ENCODE measurements at regions not wholly inside any gene's neighbourhood (a gene's known extent, or its start where the extent isn't known, plus 50 kb on each side); places are given as distances from the start of the nearest gene placed in this dataset.

- Histone ChIP-seq H3K36me3 (ENCODE audit: low read length) (no peaks in the 10 kb centered on the region), H3F3A (ENCODE audit: insufficient read depth) (no peaks in the 10 kb centered on the region), H3K79me2 (ENCODE audit: insufficient read depth, low read length) (no peaks in the 10 kb centered on the region), H4K20me1 (ENCODE audit: low read depth, low read length) (no peaks in the 10 kb centered on the region), H2AFZ (ENCODE audit: low read depth, low read length, severe bottlenecking) (no peak overlapping the region), H3K27ac (ENCODE audit: low read depth, low read length) (no peak overlapping the region), H3K9ac (ENCODE audit: low read length) (no peak overlapping the region), H3K9me3 (ENCODE audit: insufficient read depth, low read length) (no peaks in the 10 kb centered on the region), H3K9me2 (replicated peaks; ENCODE audit: insufficient read depth, low read length) (no peaks in the 10 kb centered on the region), H3K27me3 (ENCODE audit: low read length) (no peaks in the 10 kb centered on the region), H3K4me3 (ENCODE audit: insufficient read depth, low read length, poor library complexity, severe bottlenecking) (no peak overlapping the region), H3K4me2 (ENCODE audit: low read depth, low read length, poor library complexity, severe bottlenecking) (no peak overlapping the region)
- TF ChIP-seq EZH2phosphoT487 (conservative IDR thresholded peaks at IDR 0.05; ENCODE audit: low read length) = no peak
- TF ChIP-seq, protein P1, sequence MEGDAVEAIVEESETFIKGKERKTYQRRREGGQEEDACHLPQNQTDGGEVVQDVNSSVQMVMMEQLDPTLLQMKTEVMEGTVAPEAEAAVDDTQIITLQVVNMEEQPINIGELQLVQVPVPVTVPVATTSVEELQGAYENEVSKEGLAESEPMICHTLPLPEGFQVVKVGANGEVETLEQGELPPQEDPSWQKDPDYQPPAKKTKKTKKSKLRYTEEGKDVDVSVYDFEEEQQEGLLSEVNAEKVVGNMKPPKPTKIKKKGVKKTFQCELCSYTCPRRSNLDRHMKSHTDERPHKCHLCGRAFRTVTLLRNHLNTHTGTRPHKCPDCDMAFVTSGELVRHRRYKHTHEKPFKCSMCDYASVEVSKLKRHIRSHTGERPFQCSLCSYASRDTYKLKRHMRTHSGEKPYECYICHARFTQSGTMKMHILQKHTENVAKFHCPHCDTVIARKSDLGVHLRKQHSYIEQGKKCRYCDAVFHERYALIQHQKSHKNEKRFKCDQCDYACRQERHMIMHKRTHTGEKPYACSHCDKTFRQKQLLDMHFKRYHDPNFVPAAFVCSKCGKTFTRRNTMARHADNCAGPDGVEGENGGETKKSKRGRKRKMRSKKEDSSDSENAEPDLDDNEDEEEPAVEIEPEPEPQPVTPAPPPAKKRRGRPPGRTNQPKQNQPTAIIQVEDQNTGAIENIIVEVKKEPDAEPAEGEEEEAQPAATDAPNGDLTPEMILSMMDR (IDR thresholded peaks at IDR 0.05; ENCODE audit: insufficient read depth, low read length, poor library complexity, severe bottlenecking) = no peak
Observed at GRCh38 chr6:47407300-47408281, 70.0 kb upstream of the CD2AP start.

DNA sequence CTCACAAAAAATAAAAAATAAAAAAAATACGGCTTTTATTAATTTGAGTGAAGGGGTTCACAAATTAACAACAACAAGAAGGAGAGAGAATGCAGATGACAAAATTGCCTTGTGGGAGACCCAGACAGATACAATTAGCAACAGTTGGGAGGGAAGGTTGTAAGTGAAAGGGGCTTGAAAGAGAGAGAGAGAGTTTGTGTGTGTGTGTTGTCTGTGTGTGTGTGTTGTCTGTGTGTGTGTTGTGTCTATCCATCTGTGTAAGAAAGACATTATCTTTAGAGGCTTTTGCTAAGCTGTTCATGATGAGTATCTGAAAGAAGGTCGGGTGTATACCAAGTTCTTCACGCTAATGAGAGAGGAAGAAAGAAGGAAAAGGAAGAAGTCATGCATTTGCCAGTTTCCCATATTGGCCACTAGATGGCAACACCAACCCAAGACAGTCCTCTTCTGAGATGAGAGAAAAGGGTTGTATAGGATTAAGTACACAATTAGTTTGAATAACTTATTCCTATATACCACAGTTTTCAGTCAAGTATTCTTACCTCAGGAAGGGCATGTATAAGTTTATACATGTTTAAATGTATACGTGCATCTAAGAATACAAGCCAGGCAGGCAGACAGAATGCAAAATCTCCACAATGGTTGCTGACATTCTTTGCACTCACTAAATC is 63.7 kb upstream of the CD2AP start:
- Histone ChIP-seq H3K9ac (ENCODE audit: low read length) (peak overlapping the region; percentile 12; the same call in 1 of the 2 replicates), H2AFZ (ENCODE audit: low read depth, low read length, severe bottlenecking) (peak overlapping the region; percentile 21), H3K79me2 (ENCODE audit: insufficient read depth, low read length) (no peaks in the 10 kb centered on the region), H3K9me2 (replicated peaks; ENCODE audit: insufficient read depth, low read length) (no peaks in the 10 kb centered on the region), H3K36me3 (ENCODE audit: low read length) (no peaks in the 10 kb centered on the region), H4K20me1 (ENCODE audit: low read depth, low read length) (no peaks in the 10 kb centered on the region), H3K9me3 (ENCODE audit: insufficient read depth, low read length) (no peaks in the 10 kb centered on the region), H3K27ac (ENCODE audit: low read depth, low read length) (no peak overlapping the region), H3K4me3 (ENCODE audit: insufficient read depth, low read length, poor library complexity, severe bottlenecking) (peak overlapping the region; percentile 31), H3K4me2 (ENCODE audit: low read depth, low read length, poor library complexity, severe bottlenecking) (peak overlapping the region; percentile 58), H3K27me3 (ENCODE audit: low read length) (no peaks in the 10 kb centered on the region), H3F3A (ENCODE audit: insufficient read depth) (no peaks in the 10 kb centered on the region)
- TF ChIP-seq, protein P1 (IDR thresholded peaks at IDR 0.05; ENCODE audit: insufficient read depth, low read length, poor library complexity, severe bottlenecking) = peak; percentile 97
- no peak for TF ChIP-seq EZH2phosphoT487 (conservative IDR thresholded peaks at IDR 0.05; ENCODE audit: low read length)

DNA sequence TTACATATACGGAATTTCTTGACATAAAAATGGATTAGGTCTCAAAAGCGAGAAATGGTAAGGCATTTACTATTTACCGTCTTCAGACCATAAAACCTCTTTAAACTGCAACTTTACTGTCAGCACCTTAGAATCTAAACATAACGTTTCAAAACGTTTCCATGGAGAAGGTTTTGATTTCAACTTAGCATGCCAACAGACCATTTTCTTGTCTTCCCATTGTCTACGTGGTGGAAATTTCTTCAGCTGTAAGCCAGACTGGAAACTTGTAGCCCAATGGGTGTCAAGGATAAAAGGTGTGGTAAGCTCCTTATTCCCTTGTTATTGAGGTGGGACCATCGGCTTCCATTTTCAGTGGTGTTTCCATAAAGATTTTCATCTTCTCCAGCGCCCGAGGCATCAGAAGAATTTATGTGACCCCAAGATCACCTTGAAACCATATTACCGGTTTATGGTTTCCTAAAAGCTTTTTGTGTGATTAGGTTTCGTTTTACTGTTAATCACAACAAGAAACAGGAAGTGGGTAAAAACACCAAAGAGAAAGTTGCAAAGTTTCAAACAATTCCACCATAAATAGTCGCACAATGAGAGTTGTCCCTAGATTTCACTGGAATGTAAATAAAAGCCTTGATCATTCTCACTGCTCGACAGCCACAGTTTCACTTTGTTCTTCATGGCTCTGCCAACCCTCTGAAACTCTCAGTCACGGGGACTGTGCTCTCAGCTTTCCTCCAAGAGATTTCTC is 63.0 kb upstream of the CD2AP start:
- Histone ChIP-seq H3K4me3 (ENCODE audit: insufficient read depth, low read length, poor library complexity, severe bottlenecking) (peak overlapping the region; percentile 31), H3K4me2 (ENCODE audit: low read depth, low read length, poor library complexity, severe bottlenecking) (peak overlapping the region; percentile 58)

More for the DNA sequence above, 63.0 kb upstream of the CD2AP start:
- Histone ChIP-seq H3F3A (ENCODE audit: insufficient read depth) (no peaks in the 10 kb centered on the region), H3K9ac (ENCODE audit: low read length) (peak overlapping the region; percentile 12; the same call in 1 of the 2 replicates), H3K9me2 (replicated peaks; ENCODE audit: insufficient read depth, low read length) (no peaks in the 10 kb centered on the region), H4K20me1 (ENCODE audit: low read depth, low read length) (no peaks in the 10 kb centered on the region), H3K27ac (ENCODE audit: low read depth, low read length) (no peak overlapping the region), H2AFZ (ENCODE audit: low read depth, low read length, severe bottlenecking) (peak overlapping the region; percentile 21), H3K9me3 (ENCODE audit: insufficient read depth, low read length) (no peaks in the 10 kb centered on the region), H3K36me3 (ENCODE audit: low read length) (no peaks in the 10 kb centered on the region), H3K27me3 (ENCODE audit: low read length) (no peaks in the 10 kb centered on the region), H3K79me2 (ENCODE audit: insufficient read depth, low read length) (no peaks in the 10 kb centered on the region)
- TF ChIP-seq, protein P1 (IDR thresholded peaks at IDR 0.05; ENCODE audit: insufficient read depth, low read length, poor library complexity, severe bottlenecking) = no peak
- TF ChIP-seq EZH2phosphoT487 (conservative IDR thresholded peaks at IDR 0.05; ENCODE audit: low read length) = no peak

Data from SU-DHL-6 (cell line).